ENCODE measurements at regions not wholly inside any gene's neighbourhood (a gene's known extent, or its start where the extent isn't known, plus 50 kb on each side); places are given as distances from the start of the nearest gene placed in this dataset.

- no peak for DNase-seq
Observed at GRCh38 chr20:52859156-52859876, 112.8 kb upstream of the TSHZ2 start.

GRCh38 chr20:52852714-52853113, 119.4 kb upstream of the TSHZ2 start:
- no peak for DNase-seq

- peak; percentile 56 for DNase-seq
Observed at GRCh38 chr20:52847731-52848359, 124.3 kb upstream of the TSHZ2 start.

GRCh38 chr20:52847029-52847660, 125.0 kb upstream of the TSHZ2 start:
- DNase-seq: no peak

- no peak for DNase-seq
Observed at GRCh38 chr20:52845044-52845443, 127.1 kb upstream of the TSHZ2 start.

DNA sequence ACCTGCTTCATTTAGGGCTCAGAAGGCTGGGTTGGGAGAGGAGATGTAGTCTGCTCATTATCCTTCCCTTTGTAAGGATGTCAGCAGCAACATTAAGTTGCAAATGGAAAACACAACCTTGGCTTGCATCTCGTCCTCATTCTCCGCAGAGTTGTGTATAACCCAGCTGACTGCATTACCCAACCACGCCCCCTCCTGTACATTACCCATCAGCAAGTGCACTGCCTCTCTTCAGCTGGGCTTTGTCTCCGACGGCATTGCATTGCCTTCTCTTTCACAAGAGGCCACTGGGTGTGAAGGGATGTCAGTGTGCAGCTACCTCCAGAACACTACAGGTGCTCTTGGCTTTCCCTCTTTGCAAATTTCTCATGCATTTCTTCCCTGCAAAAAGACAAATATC, 128.7 kb upstream of the TSHZ2 start:
- DNase-seq: no peak

DNA sequence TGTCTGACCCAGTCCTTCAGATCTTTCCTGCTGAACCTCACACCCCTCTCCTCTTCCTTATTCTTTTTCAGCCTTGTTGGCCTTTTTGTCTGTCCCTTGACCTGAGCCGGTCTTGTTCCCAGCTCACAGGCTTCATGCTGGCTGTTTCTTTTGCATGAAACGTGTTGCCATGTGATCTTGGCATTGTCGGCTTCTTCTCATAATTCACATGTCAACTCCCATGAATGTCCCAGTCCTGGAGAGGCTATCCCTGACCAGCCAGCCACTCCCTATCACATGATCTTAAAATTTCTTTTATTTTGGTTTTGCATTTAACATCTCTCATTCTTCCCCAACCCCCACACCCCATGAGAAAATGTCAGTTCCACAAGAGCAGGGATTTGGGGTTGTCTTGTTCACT, 131.2 kb upstream of the TSHZ2 start:
- no peak for DNase-seq

DNA sequence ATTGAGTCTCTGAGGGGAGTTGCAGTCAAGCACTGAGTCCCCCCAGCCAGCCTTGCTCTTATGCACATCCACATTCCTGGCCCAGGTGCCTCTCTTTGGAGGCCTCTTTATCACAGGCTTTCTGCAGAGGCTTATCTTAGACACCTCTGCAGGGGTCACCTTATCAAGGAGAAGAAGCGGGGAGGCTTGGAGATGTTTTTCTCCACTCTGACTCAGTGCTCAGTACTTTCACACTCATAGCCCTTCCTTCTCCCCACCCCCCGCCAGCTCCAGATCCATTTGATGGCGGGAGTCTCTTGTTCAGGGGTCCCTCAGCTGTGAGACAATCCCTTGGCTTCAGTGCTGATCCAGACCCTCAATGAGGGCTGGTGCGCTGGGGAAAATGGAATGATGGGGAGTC, 132.1 kb upstream of the TSHZ2 start:
- DNase-seq: no peak

GRCh38 chr20:52838510-52839241, 133.5 kb upstream of the TSHZ2 start:
- DNase-seq: no peak

- no peak for DNase-seq
Observed at GRCh38 chr20:52837378-52837777, 134.8 kb upstream of the TSHZ2 start.

DNA sequence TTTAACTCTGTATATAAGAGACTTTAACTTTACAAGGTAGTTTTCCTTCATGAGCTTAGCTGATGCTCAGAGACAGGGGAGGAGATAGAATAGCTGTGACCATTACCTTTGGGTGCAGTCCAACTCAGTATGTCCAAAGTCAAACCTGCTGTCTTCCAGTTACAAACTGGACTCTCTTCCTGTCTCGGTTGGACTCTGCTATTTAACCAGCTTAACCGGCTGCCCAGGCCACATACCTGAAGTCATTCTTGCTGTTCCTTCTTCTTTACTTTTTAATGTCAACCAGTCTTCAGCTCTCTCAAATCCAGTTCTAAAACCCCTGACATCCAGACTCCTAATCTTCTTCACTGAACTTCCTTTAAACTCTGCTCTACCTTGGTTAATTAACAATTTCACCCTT, 138.3 kb upstream of the TSHZ2 start:
- DNase-seq: no peak

- DNase-seq: no peak
Observed at GRCh38 chr20:52832151-52832774, 139.9 kb upstream of the TSHZ2 start.

DNA sequence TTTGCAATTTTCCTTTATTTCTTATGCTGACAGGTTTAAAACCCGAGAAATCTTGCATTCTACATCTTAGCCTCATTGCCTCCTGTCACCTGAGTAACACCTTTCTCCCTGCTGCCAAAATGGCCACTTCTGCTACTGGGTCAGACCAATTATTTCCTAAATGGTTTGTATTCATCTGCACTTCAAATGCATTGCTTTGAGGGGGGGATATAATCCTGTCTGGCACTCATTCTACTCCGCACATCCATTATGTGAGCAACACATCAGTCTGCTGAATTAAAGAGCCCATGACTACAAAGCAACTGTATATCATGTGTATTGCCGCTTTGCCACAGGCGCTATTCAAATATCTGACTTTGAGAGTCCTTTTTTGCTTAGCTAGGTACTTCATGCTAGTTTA, 141.6 kb upstream of the TSHZ2 start:
- DNase-seq: no peak

GRCh38 chr20:52829111-52829510, 143.0 kb upstream of the TSHZ2 start:
- no peak for DNase-seq

DNA sequence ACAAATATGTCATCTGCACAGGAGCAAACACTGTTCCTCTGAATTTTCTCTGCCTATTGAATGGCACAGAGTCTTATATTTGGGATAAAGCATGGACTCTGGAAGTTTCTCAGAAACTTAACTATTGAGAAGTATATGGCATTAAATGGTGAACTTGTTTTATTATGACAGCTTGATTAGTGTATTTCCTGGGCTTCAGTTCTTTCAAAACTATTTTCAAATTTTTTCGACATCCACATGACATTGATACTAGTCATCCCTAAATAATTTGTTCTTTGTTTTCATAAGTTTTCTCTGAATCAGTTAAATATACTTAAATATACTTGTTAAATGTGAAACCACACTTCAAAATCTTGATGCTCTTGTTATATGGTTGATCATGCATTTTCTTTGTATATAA, 144.0 kb upstream of the TSHZ2 start:
- DNase-seq: no peak

GRCh38 chr20:52826722-52827121, 145.4 kb upstream of the TSHZ2 start:
- no peak for DNase-seq

DNA sequence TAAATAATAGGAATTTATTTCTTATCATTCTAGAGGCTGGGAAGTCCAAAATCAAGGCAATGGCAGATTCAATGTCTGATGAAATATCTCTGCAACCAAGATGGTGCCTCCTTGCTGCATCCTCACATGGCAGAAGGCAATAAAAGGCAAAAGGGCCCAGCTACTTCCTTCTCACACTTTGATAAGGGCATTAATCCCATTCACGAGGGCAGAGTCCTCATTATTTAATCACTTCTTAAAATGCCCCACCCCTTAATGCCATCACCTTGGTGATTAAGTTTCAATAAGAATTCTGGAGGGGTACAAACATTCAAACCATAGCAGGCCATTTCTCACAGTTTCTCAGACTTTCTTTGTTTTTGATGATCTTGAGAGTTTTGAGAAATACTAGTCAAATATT, 145.8 kb upstream of the TSHZ2 start:
- no peak for DNase-seq

GRCh38 chr20:52824494-52825216, 147.5 kb upstream of the TSHZ2 start:
- no peak for DNase-seq

GRCh38 chr20:52823303-52823702, 148.9 kb upstream of the TSHZ2 start:
- no peak for DNase-seq

- DNase-seq: no peak
Observed at GRCh38 chr20:52820641-52821292, 151.4 kb upstream of the TSHZ2 start.

DNA sequence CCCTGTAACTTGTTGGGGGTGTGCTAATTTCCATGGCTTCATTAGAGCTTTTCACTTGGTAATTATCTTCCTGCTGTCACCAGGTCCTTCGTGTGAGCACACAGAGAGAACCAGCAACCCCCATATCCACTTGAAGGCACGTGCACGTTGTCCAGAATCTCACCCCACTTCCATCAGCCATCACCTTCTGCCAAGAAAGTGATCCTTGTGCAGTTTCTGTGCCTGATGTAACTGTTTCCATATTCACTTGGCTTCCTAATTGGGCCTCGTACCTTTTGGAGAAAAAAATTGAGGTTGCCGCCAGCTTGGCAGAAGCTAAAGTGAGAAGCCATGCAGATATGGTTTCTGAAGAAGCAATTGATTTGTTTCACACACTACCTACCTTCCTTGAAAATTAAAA, 153.7 kb upstream of the TSHZ2 start:
- no peak for DNase-seq

GRCh38 chr20:52817981-52818380, 154.2 kb upstream of the TSHZ2 start:
- no peak for DNase-seq
